Stimulated activated naive CD8-positive, alpha-beta T cell treated with anti-CD3 and anti-CD28 coated beads, Interleukin-15, Interleukin-2, amounts not matched to agents 100 ng/mL and 50 ng/mL, for 24 hours (primary cell): ENCODE measurements at regions not wholly inside any gene's neighbourhood (a gene's known extent, or its start where the extent isn't known, plus 50 kb on each side); places are given as distances from the start of the nearest gene placed in this dataset.

Experiments used
- H3K27ac Mint-ChIP-seq: one replicate; pipeline ENCODE4 v1.8.0; 2021; ENCODE audit warnings: mild to moderate bottlenecking, mixed read lengths
- H3K27me3 Mint-ChIP-seq: one replicate; pipeline ENCODE4 v1.8.0; 2021; ENCODE audit warnings: mixed read lengths
- H3K36me3 Mint-ChIP-seq: one replicate; pipeline ENCODE4 v1.8.0; 2021; ENCODE audit warnings: low read depth, mixed read lengths
- H3K4me1 Mint-ChIP-seq: one replicate; pipeline ENCODE4 v1.8.0; 2021; ENCODE audit warnings: low read depth, mixed read lengths
- H3K4me3 Mint-ChIP-seq: one replicate; pipeline ENCODE4 v1.8.0; 2021; ENCODE audit warnings: mild to moderate bottlenecking, mixed read lengths
- H3K9me3 Mint-ChIP-seq: one replicate; pipeline ENCODE4 v1.8.0; 2021; ENCODE audit warnings: mixed read lengths

- Mint-ChIP-seq H3K4me1 (no peaks in the 10 kb centered on the region), H3K36me3 (no peaks in the 10 kb centered on the region), H3K27ac (no peak overlapping the region), H3K27me3 (peaks cover 8% of the 10 kb centered on the region), H3K9me3 (no peaks in the 10 kb centered on the region), H3K4me3 (no peak overlapping the region)
These were observed 100.7 kb upstream of the MAP1LC3B2 start for GRCh38 chr12:116458492-116458891.

GRCh38 chr12:116459011-116459875, 99.9 kb upstream of the MAP1LC3B2 start:
- H3K36me3 Mint-ChIP-seq: no peaks in the 10 kb centered on the region
- no peak overlapping the region for H3K4me3 Mint-ChIP-seq
- H3K27ac Mint-ChIP-seq: no peak overlapping the region
- H3K27me3 Mint-ChIP-seq: peaks cover 8% of the 10 kb centered on the region
- H3K9me3 Mint-ChIP-seq: no peaks in the 10 kb centered on the region
- no peaks in the 10 kb centered on the region for H3K4me1 Mint-ChIP-seq

GRCh38 chr12:116459916-116460663, 99.1 kb upstream of the MAP1LC3B2 start:
- Mint-ChIP-seq H3K27ac (no peak overlapping the region), H3K4me3 (no peak overlapping the region), H3K9me3 (no peaks in the 10 kb centered on the region), H3K36me3 (no peaks in the 10 kb centered on the region), H3K4me1 (no peaks in the 10 kb centered on the region), H3K27me3 (peaks cover 8% of the 10 kb centered on the region)

- Mint-ChIP-seq H3K36me3 (no peaks in the 10 kb centered on the region), H3K27ac (no peak overlapping the region), H3K9me3 (no peaks in the 10 kb centered on the region), H3K27me3 (peaks cover 5% of the 10 kb centered on the region), H3K4me3 (no peak overlapping the region), H3K4me1 (no peaks in the 10 kb centered on the region)
These were observed 98.1 kb upstream of the MAP1LC3B2 start for GRCh38 chr12:116461060-116461459.

- no peak overlapping the region for H3K4me3 Mint-ChIP-seq
- no peaks in the 10 kb centered on the region for H3K4me1 Mint-ChIP-seq
- no peak overlapping the region for H3K27ac Mint-ChIP-seq
- H3K9me3 Mint-ChIP-seq: no peaks in the 10 kb centered on the region
- H3K36me3 Mint-ChIP-seq: no peaks in the 10 kb centered on the region
- H3K27me3 Mint-ChIP-seq: no peaks in the 10 kb centered on the region
These were observed 95.8 kb upstream of the MAP1LC3B2 start for GRCh38 chr12:116463366-116463765.

- no peaks in the 10 kb centered on the region for H3K36me3 Mint-ChIP-seq
- H3K27ac Mint-ChIP-seq: no peak overlapping the region
- H3K27me3 Mint-ChIP-seq: no peaks in the 10 kb centered on the region
- no peaks in the 10 kb centered on the region for H3K9me3 Mint-ChIP-seq
- H3K4me1 Mint-ChIP-seq: no peaks in the 10 kb centered on the region
- H3K4me3 Mint-ChIP-seq: no peak overlapping the region
These were observed 93.8 kb upstream of the MAP1LC3B2 start for GRCh38 chr12:116465407-116465806.

GRCh38 chr12:116465856-116466255, 93.3 kb upstream of the MAP1LC3B2 start:
- no peaks in the 10 kb centered on the region for H3K4me1 Mint-ChIP-seq

GRCh38 chr12:116466536-116466935, 92.6 kb upstream of the MAP1LC3B2 start:
- Mint-ChIP-seq H3K27ac (no peak overlapping the region), H3K4me3 (no peak overlapping the region), H3K4me1 (no peaks in the 10 kb centered on the region), H3K9me3 (no peaks in the 10 kb centered on the region), H3K36me3 (no peaks in the 10 kb centered on the region), H3K27me3 (no peaks in the 10 kb centered on the region)

More at GRCh38 chr12:116465856-116466255, 93.3 kb upstream of the MAP1LC3B2 start:
- H3K36me3 Mint-ChIP-seq: no peaks in the 10 kb centered on the region
- no peaks in the 10 kb centered on the region for H3K9me3 Mint-ChIP-seq
- no peak overlapping the region for H3K27ac Mint-ChIP-seq
- H3K27me3 Mint-ChIP-seq: no peaks in the 10 kb centered on the region
- no peak overlapping the region for H3K4me3 Mint-ChIP-seq

GRCh38 chr12:116469344-116469743, 89.8 kb upstream of the MAP1LC3B2 start:
- H3K27me3 Mint-ChIP-seq: no peaks in the 10 kb centered on the region
- H3K4me3 Mint-ChIP-seq: no peak overlapping the region
- no peaks in the 10 kb centered on the region for H3K4me1 Mint-ChIP-seq
- H3K9me3 Mint-ChIP-seq: no peaks in the 10 kb centered on the region
- H3K36me3 Mint-ChIP-seq: no peaks in the 10 kb centered on the region
- H3K27ac Mint-ChIP-seq: no peak overlapping the region

- Mint-ChIP-seq H3K36me3 (no peaks in the 10 kb centered on the region), H3K27me3 (no peaks in the 10 kb centered on the region), H3K27ac (no peak overlapping the region), H3K4me1 (no peaks in the 10 kb centered on the region), H3K4me3 (no peak overlapping the region), H3K9me3 (no peaks in the 10 kb centered on the region)
These were observed 87.6 kb upstream of the MAP1LC3B2 start for GRCh38 chr12:116471544-116471943.

- Mint-ChIP-seq H3K27me3 (no peaks in the 10 kb centered on the region), H3K27ac (no peak overlapping the region), H3K36me3 (no peaks in the 10 kb centered on the region), H3K9me3 (no peaks in the 10 kb centered on the region), H3K4me1 (no peaks in the 10 kb centered on the region), H3K4me3 (no peak overlapping the region)
These were observed 87.0 kb upstream of the MAP1LC3B2 start for GRCh38 chr12:116472193-116472592.

- no peak overlapping the region for H3K4me3 Mint-ChIP-seq
- peaks cover 3% of the 10 kb centered on the region for H3K9me3 Mint-ChIP-seq
- H3K27ac Mint-ChIP-seq: no peak overlapping the region
- H3K4me1 Mint-ChIP-seq: no peaks in the 10 kb centered on the region
- H3K27me3 Mint-ChIP-seq: no peaks in the 10 kb centered on the region
- H3K36me3 Mint-ChIP-seq: no peaks in the 10 kb centered on the region
These were observed 85.8 kb upstream of the MAP1LC3B2 start for GRCh38 chr12:116473416-116473815.

GRCh38 chr12:116474331-116474730, 84.8 kb upstream of the MAP1LC3B2 start:
- Mint-ChIP-seq H3K9me3 (peaks cover 3% of the 10 kb centered on the region), H3K4me1 (no peaks in the 10 kb centered on the region), H3K36me3 (no peaks in the 10 kb centered on the region), H3K27ac (no peak overlapping the region), H3K27me3 (no peaks in the 10 kb centered on the region), H3K4me3 (no peak overlapping the region)

- no peaks in the 10 kb centered on the region for H3K36me3 Mint-ChIP-seq
- H3K9me3 Mint-ChIP-seq: peaks cover 3% of the 10 kb centered on the region
- H3K27me3 Mint-ChIP-seq: no peaks in the 10 kb centered on the region
- no peak overlapping the region for H3K27ac Mint-ChIP-seq
- no peak overlapping the region for H3K4me3 Mint-ChIP-seq
- peaks cover 3% of the 10 kb centered on the region for H3K4me1 Mint-ChIP-seq
These were observed 84.3 kb upstream of the MAP1LC3B2 start for GRCh38 chr12:116474899-116475298.

- Mint-ChIP-seq H3K27me3 (no peaks in the 10 kb centered on the region), H3K9me3 (peaks cover 3% of the 10 kb centered on the region), H3K4me3 (no peak overlapping the region), H3K27ac (no peak overlapping the region), H3K36me3 (no peaks in the 10 kb centered on the region), H3K4me1 (peaks cover 10% of the 10 kb centered on the region)
These were observed 82.9 kb upstream of the MAP1LC3B2 start for GRCh38 chr12:116476227-116476822.
